ENCODE measurements at regions not wholly inside any gene's neighbourhood (a gene's known extent, or its start where the extent isn't known, plus 50 kb on each side); places are given as distances from the start of the nearest gene placed in this dataset.

DNA sequence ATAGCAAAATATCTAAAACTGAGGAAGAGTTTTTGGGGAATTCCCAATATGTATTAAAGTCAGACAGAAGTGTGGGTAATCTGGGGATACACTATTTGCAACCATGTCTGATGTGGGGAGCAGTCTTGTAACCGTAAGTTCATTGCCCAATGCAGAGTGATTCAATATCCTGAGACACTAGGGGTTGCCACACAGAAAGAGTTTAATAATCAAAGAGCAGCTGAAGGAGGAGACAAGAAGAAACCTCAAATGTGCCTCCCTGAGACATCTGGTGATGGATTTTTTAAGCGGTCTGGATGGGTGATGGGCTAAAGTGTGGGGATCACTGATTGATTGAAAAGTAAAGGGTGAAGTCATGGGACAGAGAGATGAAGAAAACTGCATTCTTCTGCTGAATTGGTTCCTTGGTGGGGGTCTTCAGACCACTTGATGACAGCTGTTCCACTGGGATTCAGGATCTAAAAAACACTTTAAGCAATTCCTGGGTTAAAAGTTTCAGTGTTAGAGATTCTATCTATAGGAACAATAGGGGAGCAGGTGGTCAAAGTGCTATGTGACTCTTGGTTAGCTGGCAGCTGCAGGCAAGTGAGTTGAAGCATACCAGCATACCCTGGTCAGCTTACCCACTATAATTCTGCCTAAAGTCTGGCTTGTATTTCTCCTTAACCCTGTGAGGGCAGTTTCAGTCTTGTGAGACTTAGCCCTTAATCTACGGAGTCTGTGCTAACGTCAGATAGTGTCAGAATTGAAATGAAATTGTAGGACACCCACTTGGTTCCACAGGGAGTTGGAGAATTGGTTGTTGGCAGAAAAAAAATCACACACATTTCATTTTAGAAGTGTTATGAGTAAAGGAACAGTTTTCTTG is 425.9 kb upstream of the TGFBR2 start:
- TF ChIP-seq, protein P1, sequence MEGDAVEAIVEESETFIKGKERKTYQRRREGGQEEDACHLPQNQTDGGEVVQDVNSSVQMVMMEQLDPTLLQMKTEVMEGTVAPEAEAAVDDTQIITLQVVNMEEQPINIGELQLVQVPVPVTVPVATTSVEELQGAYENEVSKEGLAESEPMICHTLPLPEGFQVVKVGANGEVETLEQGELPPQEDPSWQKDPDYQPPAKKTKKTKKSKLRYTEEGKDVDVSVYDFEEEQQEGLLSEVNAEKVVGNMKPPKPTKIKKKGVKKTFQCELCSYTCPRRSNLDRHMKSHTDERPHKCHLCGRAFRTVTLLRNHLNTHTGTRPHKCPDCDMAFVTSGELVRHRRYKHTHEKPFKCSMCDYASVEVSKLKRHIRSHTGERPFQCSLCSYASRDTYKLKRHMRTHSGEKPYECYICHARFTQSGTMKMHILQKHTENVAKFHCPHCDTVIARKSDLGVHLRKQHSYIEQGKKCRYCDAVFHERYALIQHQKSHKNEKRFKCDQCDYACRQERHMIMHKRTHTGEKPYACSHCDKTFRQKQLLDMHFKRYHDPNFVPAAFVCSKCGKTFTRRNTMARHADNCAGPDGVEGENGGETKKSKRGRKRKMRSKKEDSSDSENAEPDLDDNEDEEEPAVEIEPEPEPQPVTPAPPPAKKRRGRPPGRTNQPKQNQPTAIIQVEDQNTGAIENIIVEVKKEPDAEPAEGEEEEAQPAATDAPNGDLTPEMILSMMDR (IDR thresholded peaks at IDR 0.05; ENCODE audit: poor library complexity, severe bottlenecking) = no peak
- TF ChIP-seq MXI1 (conservative IDR thresholded peaks at IDR 0.05; ENCODE audit: poor library complexity, severe bottlenecking) (no peak), RAD21 (conservative IDR thresholded peaks at IDR 0.05) (no peak), TAF1 (IDR thresholded peaks at IDR 0.05; ENCODE audit: low read depth) (no peak), POLR2AphosphoS5 (IDR thresholded peaks at IDR 0.05) (no peak), EZH2 (IDR thresholded peaks at IDR 0.05; ENCODE audit: borderline replicate concordance, insufficient read depth, low read length, poor library complexity, severe bottlenecking) (no peak), SMC3 (conservative IDR thresholded peaks at IDR 0.05; ENCODE audit: poor library complexity) (no peak), EP300 (conservative IDR thresholded peaks at IDR 0.05; ENCODE audit: poor library complexity, severe bottlenecking) (no peak)
- TF ChIP-seq, protein P2, sequence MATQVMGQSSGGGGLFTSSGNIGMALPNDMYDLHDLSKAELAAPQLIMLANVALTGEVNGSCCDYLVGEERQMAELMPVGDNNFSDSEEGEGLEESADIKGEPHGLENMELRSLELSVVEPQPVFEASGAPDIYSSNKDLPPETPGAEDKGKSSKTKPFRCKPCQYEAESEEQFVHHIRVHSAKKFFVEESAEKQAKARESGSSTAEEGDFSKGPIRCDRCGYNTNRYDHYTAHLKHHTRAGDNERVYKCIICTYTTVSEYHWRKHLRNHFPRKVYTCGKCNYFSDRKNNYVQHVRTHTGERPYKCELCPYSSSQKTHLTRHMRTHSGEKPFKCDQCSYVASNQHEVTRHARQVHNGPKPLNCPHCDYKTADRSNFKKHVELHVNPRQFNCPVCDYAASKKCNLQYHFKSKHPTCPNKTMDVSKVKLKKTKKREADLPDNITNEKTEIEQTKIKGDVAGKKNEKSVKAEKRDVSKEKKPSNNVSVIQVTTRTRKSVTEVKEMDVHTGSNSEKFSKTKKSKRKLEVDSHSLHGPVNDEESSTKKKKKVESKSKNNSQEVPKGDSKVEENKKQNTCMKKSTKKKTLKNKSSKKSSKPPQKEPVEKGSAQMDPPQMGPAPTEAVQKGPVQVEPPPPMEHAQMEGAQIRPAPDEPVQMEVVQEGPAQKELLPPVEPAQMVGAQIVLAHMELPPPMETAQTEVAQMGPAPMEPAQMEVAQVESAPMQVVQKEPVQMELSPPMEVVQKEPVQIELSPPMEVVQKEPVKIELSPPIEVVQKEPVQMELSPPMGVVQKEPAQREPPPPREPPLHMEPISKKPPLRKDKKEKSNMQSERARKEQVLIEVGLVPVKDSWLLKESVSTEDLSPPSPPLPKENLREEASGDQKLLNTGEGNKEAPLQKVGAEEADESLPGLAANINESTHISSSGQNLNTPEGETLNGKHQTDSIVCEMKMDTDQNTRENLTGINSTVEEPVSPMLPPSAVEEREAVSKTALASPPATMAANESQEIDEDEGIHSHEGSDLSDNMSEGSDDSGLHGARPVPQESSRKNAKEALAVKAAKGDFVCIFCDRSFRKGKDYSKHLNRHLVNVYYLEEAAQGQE (IDR thresholded peaks at IDR 0.05; ENCODE audit: borderline replicate concordance) = no peak

Measured in neural cell (in vitro differentiated cells).